PC-3 (cell line): ENCODE measurements at regions not wholly inside any gene's neighbourhood (a gene's known extent, or its start where the extent isn't known, plus 50 kb on each side); places are given as distances from the start of the nearest gene placed in this dataset.

Experiments used
- EZH2phosphoT487 ChIP-seq: fragments of 300-600 bp; sonication (generic); IDR thresholded peaks from 2 replicates; pipeline ENCODE4 v1.6.1; 2018; ENCODE audit warnings: mild to moderate bottlenecking, antibody characterized with exemption, low read length, borderline replicate concordance
- TF ChIP-seq, protein P1 (sequence below): fragments of 300-600 bp; sonication (generic); conservative IDR thresholded peaks from 2 replicates; pipeline ENCODE4 v1.5.1; 2017; ENCODE audit warnings: antibody characterized with exemption, low read depth, mild to moderate bottlenecking, low read length

DNA sequence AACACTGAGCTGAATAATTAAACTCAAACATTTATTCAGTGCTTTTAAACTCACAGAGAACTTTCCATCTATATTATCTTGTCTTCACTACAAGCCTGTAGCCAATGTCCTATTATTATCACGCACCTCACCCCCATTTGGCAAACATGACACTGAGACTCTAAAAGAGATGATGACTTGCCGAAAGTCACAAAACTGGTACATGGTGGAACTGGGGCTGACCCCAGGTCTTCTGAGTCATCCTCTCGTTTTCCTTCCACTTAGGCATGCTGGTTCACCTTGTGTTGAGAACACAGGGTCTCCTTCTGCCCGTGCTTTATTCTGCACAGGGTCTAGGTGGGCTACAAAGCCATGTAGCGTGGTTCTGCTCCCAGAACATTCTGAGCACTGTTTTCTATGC is 230.0 kb upstream of the MGAT5 start:
- TF ChIP-seq EZH2phosphoT487 = no peak
- TF ChIP-seq, protein P1, sequence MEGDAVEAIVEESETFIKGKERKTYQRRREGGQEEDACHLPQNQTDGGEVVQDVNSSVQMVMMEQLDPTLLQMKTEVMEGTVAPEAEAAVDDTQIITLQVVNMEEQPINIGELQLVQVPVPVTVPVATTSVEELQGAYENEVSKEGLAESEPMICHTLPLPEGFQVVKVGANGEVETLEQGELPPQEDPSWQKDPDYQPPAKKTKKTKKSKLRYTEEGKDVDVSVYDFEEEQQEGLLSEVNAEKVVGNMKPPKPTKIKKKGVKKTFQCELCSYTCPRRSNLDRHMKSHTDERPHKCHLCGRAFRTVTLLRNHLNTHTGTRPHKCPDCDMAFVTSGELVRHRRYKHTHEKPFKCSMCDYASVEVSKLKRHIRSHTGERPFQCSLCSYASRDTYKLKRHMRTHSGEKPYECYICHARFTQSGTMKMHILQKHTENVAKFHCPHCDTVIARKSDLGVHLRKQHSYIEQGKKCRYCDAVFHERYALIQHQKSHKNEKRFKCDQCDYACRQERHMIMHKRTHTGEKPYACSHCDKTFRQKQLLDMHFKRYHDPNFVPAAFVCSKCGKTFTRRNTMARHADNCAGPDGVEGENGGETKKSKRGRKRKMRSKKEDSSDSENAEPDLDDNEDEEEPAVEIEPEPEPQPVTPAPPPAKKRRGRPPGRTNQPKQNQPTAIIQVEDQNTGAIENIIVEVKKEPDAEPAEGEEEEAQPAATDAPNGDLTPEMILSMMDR = no peak
